ENCODE measurements at regions not wholly inside any gene's neighbourhood (a gene's known extent, or its start where the extent isn't known, plus 50 kb on each side); places are given as distances from the start of the nearest gene placed in this dataset.

DNA sequence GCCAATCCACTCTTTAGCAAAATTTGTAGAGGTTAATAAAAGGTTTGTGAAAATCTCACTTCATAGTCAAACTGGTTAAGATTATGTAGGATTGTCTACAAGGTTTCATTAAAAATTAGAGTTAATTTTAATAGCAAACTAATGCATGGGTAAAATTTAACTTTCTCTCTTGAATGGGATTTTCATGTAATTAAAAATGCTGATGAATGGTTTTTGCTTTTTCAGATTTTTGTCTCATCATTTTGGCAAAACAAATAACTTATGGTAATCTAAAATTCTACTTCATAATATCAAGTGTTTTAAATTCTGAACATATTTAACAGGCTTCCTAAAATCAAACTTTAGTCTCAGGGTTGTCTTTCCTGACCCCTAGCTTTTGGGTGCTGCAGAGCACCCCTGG, 113.8 kb upstream of the FAM174A start:
- TF ChIP-seq, protein P1, sequence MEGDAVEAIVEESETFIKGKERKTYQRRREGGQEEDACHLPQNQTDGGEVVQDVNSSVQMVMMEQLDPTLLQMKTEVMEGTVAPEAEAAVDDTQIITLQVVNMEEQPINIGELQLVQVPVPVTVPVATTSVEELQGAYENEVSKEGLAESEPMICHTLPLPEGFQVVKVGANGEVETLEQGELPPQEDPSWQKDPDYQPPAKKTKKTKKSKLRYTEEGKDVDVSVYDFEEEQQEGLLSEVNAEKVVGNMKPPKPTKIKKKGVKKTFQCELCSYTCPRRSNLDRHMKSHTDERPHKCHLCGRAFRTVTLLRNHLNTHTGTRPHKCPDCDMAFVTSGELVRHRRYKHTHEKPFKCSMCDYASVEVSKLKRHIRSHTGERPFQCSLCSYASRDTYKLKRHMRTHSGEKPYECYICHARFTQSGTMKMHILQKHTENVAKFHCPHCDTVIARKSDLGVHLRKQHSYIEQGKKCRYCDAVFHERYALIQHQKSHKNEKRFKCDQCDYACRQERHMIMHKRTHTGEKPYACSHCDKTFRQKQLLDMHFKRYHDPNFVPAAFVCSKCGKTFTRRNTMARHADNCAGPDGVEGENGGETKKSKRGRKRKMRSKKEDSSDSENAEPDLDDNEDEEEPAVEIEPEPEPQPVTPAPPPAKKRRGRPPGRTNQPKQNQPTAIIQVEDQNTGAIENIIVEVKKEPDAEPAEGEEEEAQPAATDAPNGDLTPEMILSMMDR (IDR thresholded peaks at IDR 0.05) = no peak
- TF ChIP-seq ZFX (IDR thresholded peaks at IDR 0.05; ENCODE audit: borderline replicate concordance) = no peak
